Astrocyte (in vitro differentiated cells and primary cell): ENCODE measurements at regions not wholly inside any gene's neighbourhood (a gene's known extent, or its start where the extent isn't known, plus 50 kb on each side); places are given as distances from the start of the nearest gene placed in this dataset.

ENCODE experiments used
- EZH2 ChIP-seq: IDR thresholded peaks from 2 replicates; pipeline ENCODE4 v1.6.1; 2012; ENCODE audit warnings: mild to moderate bottlenecking, low read length, inconsistent platforms; ENCODE audit not compliant: insufficient read depth
- TF ChIP-seq, protein P1 (sequence below): IDR thresholded peaks from 2 replicates; pipeline ENCODE4 v1.5.1; 2011; ENCODE audit warnings: low read depth, mild to moderate bottlenecking, inconsistent platforms, low read length, moderate library complexity; ENCODE audit not compliant: insufficient read depth

DNA sequence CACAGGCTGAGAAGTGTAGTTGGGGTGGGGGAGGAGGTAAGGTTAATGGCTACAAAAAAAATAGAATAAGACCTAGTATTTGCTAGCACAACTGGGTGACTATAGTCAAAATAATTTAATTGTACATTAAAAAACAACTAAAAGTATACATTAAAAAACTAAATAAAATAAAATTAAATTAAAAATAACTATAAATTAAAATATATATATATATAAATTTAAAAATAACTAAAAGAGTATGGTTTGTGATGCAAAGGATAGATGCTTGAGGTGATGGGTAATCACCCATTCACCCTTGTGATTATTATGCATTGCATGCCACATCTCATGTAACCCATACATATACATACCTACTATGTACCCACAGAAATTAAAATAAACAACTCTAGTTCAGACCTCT lies 762.5 kb downstream of the SORCS1 start:
- TF ChIP-seq, protein P1, sequence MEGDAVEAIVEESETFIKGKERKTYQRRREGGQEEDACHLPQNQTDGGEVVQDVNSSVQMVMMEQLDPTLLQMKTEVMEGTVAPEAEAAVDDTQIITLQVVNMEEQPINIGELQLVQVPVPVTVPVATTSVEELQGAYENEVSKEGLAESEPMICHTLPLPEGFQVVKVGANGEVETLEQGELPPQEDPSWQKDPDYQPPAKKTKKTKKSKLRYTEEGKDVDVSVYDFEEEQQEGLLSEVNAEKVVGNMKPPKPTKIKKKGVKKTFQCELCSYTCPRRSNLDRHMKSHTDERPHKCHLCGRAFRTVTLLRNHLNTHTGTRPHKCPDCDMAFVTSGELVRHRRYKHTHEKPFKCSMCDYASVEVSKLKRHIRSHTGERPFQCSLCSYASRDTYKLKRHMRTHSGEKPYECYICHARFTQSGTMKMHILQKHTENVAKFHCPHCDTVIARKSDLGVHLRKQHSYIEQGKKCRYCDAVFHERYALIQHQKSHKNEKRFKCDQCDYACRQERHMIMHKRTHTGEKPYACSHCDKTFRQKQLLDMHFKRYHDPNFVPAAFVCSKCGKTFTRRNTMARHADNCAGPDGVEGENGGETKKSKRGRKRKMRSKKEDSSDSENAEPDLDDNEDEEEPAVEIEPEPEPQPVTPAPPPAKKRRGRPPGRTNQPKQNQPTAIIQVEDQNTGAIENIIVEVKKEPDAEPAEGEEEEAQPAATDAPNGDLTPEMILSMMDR, result no peak
- TF ChIP-seq EZH2, result no peak
